ENCODE measurements at regions not wholly inside any gene's neighbourhood (a gene's known extent, or its start where the extent isn't known, plus 50 kb on each side); places are given as distances from the start of the nearest gene placed in this dataset.

DNA sequence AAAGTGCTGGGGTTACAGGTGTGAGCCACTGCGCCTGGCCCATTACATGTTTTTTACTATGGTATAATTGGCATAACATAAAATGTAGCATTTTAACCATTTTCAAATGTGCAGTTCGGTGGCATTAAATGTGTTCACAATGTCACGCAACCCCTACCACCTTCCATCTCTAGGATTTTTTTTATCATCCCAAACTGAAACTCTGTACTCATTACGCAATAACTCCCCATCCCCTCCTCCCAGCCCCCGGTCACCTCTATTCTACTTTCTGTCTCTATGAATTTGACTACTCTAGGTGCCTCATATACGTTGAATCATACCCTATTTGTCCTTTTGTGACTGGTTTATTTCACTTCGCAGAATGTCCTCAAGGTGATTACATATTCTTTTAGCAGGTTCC is 233.1 kb upstream of the ARID1B start (continued):
- TF ChIP-seq, protein P1, sequence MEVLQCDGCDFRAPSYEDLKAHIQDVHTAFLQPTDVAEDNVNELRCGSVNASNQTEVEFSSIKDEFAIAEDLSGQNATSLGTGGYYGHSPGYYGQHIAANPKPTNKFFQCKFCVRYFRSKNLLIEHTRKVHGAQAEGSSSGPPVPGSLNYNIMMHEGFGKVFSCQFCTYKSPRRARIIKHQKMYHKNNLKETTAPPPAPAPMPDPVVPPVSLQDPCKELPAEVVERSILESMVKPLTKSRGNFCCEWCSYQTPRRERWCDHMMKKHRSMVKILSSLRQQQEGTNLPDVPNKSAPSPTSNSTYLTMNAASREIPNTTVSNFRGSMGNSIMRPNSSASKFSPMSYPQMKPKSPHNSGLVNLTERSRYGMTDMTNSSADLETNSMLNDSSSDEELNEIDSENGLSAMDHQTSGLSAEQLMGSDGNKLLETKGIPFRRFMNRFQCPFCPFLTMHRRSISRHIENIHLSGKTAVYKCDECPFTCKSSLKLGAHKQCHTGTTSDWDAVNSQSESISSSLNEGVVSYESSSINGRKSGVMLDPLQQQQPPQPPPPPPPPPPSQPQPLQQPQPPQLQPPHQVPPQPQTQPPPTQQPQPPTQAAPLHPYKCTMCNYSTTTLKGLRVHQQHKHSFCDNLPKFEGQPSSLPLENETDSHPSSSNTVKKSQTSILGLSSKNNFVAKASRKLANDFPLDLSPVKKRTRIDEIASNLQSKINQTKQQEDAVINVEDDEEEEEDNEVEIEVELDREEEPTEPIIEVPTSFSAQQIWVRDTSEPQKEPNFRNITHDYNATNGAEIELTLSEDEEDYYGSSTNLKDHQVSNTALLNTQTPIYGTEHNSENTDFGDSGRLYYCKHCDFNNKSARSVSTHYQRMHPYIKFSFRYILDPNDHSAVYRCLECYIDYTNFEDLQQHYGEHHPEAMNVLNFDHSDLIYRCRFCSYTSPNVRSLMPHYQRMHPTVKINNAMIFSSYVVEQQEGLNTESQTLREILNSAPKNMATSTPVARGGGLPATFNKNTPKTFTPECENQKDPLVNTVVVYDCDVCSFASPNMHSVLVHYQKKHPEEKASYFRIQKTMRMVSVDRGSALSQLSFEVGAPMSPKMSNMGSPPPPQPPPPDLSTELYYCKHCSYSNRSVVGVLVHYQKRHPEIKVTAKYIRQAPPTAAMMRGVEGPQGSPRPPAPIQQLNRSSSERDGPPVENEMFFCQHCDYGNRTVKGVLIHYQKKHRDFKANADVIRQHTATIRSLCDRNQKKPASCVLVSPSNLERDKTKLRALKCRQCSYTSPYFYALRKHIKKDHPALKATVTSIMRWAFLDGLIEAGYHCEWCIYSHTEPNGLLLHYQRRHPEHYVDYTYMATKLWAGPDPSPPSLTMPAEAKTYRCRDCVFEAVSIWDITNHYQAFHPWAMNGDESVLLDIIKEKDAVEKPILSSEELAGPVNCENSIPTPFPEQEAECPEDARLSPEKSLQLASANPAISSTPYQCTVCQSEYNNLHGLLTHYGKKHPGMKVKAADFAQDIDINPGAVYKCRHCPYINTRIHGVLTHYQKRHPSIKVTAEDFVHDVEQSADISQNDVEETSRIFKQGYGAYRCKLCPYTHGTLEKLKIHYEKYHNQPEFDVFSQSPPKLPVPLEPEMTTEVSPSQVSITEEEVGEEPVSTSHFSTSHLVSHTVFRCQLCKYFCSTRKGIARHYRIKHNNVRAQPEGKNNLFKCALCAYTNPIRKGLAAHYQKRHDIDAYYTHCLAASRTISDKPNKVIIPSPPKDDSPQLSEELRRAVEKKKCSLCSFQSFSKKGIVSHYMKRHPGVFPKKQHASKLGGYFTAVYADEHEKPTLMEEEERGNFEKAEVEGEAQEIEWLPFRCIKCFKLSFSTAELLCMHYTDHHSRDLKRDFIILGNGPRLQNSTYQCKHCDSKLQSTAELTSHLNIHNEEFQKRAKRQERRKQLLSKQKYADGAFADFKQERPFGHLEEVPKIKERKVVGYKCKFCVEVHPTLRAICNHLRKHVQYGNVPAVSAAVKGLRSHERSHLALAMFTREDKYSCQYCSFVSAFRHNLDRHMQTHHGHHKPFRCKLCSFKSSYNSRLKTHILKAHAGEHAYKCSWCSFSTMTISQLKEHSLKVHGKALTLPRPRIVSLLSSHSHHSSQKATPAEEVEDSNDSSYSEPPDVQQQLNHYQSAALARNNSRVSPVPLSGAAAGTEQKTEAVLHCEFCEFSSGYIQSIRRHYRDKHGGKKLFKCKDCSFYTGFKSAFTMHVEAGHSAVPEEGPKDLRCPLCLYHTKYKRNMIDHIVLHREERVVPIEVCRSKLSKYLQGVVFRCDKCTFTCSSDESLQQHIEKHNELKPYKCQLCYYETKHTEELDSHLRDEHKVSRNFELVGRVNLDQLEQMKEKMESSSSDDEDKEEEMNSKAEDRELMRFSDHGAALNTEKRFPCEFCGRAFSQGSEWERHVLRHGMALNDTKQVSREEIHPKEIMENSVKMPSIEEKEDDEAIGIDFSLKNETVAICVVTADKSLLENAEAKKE (CRISPR knock-in tag; IDR thresholded peaks at IDR 0.05), result no peak
- TF ChIP-seq ZNF114 (CRISPR knock-in tag; IDR thresholded peaks at IDR 0.05), result no peak

DNA sequence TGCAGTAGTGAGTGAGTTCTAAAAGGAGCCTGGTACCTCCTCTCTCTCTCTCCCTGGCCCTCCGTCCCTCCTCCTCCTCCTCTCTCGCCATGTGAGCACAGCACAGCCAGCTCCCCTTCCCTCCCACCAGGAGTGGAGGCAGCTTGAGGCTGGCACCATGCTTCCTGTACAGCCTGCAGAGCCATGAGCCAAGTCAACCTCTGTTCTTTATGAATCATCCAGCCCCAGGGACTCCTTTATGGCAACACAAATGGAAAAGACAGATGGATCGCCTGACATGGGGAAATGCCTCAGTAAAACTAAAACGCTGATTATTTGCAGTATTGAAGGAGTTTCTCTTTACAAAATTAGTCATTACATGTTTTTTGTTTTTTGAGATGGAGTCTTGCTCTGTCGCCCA is 233.7 kb upstream of the ARID1B start:
- no peaks in the 10 kb centered on the region for H3F3A ChIP-seq (replicated peaks; ENCODE audit: low read depth)
- H3K36me3 Mint-ChIP-seq (ENCODE audit: low read depth), result no peaks in the 10 kb centered on the region
- no peaks in the 10 kb centered on the region; the same call in 1 of the 2 replicates for H3K4me1 ChIP-seq (ENCODE audit: insufficient read depth)
- TF ChIP-seq, protein P2, sequence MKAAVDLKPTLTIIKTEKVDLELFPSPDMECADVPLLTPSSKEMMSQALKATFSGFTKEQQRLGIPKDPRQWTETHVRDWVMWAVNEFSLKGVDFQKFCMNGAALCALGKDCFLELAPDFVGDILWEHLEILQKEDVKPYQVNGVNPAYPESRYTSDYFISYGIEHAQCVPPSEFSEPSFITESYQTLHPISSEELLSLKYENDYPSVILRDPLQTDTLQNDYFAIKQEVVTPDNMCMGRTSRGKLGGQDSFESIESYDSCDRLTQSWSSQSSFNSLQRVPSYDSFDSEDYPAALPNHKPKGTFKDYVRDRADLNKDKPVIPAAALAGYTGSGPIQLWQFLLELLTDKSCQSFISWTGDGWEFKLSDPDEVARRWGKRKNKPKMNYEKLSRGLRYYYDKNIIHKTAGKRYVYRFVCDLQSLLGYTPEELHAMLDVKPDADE (IDR thresholded peaks at IDR 0.05), result no peak
- TF ChIP-seq ZNF114 (CRISPR knock-in tag; IDR thresholded peaks at IDR 0.05), result no peak
- TF ChIP-seq CTCF (conservative IDR thresholded peaks at IDR 0.05; ENCODE audit: low read depth in 2 of 2), result no peak
- no peak for TF ChIP-seq ZNF331 (CRISPR knock-in tag; IDR thresholded peaks at IDR 0.05; ENCODE audit: low read depth)
- no peak for TF ChIP-seq CREB1 (CRISPR knock-in tag; IDR thresholded peaks at IDR 0.05; ENCODE audit: low read depth)
- no peak for TF ChIP-seq STAT1 (IDR thresholded peaks at IDR 0.05; ENCODE audit: unreplicated experiment)
- no peak for TF ChIP-seq EZH2phosphoT487 (IDR thresholded peaks at IDR 0.05; ENCODE audit: unreplicated experiment)
- no peak for TF ChIP-seq JUNB (IDR thresholded peaks at IDR 0.05; ENCODE audit: unreplicated experiment)

More for the DNA sequence above, 233.7 kb upstream of the ARID1B start:
- peaks cover 4% of the 10 kb centered on the region; the same call in 1 of the 2 replicates for H3K9me2 ChIP-seq (ENCODE audit: insufficient read depth)
- no peaks in the 10 kb centered on the region for H3K9me3 Mint-ChIP-seq
- H4K20me1 ChIP-seq (replicated peaks; ENCODE audit: insufficient read depth), result no peaks in the 10 kb centered on the region
- H3K4me2 ChIP-seq, result no peak overlapping the region
- DNase-seq (ENCODE audit: low spot score) (no peak), ATAC-seq (no peak)
- no peaks in the 10 kb centered on the region for H3K27me3 ChIP-seq (ENCODE audit: insufficient read depth)
- no peaks in the 10 kb centered on the region for H3K36me3 ChIP-seq (ENCODE audit: insufficient read depth)
- H3K27ac ChIP-seq (ENCODE audit: low read depth), result no peak overlapping the region
- no peak overlapping the region for H2AFZ ChIP-seq
- no peak overlapping the region for H3K4me3 Mint-ChIP-seq
- peaks cover 2% of the 10 kb centered on the region for H3K27me3 Mint-ChIP-seq (ENCODE audit: insufficient read depth, low read depth, poor library complexity)
- no peak overlapping the region for H3K4me3 ChIP-seq
- no peak overlapping the region for H3K27ac Mint-ChIP-seq
- no peaks in the 10 kb centered on the region for H3K79me2 ChIP-seq (replicated peaks; ENCODE audit: insufficient read depth)
- peaks cover 6% of the 10 kb centered on the region for H3K4me1 Mint-ChIP-seq

Measured in GM23338 (cell line).